CD4-positive, alpha-beta T cell treated with Interleukin-2 at 100 ng/mL for 4 hours (primary cell): ENCODE measurements at regions not wholly inside any gene's neighbourhood (a gene's known extent, or its start where the extent isn't known, plus 50 kb on each side); places are given as distances from the start of the nearest gene placed in this dataset.
"Not testable (repeated sequence)": the region's sequence is repeated elsewhere in the genome, so short reads cannot be mapped to it uniquely, and the experiment has no call there.

Experiments used
- DNase-seq: peaks from one replicate; pipeline ENCODE4 v3.0.0-alpha.2; 2020; ENCODE audit warnings: low spot score

- DNase-seq, result no peak
These were observed 160.4 kb downstream of the UACA start for GRCh38 chr15:70602834-70603560.

- no peak for DNase-seq
These were observed 161.1 kb downstream of the UACA start for GRCh38 chr15:70602281-70602680.

- DNase-seq, result no peak
These were observed 165.4 kb downstream of the UACA start for GRCh38 chr15:70597945-70598344.

GRCh38 chr15:70597056-70597603 is 166.2 kb downstream of the UACA start:
- DNase-seq, result no peak

- DNase-seq, result no peak
These were observed 166.9 kb downstream of the UACA start for GRCh38 chr15:70596354-70597055.

GRCh38 chr15:70593795-70594194 is 169.6 kb downstream of the UACA start:
- no peak for DNase-seq

GRCh38 chr15:70589728-70590127 is 173.6 kb downstream of the UACA start:
- no peak for DNase-seq

GRCh38 chr15:70589221-70589620 is 174.1 kb downstream of the UACA start:
- DNase-seq, result no peak

- no peak for DNase-seq
These were observed 174.7 kb downstream of the UACA start for GRCh38 chr15:70588613-70589012.

GRCh38 chr15:70587896-70588567 is 175.3 kb downstream of the UACA start:
- no peak for DNase-seq

- DNase-seq, result not testable (repeated sequence)
These were observed 176.2 kb downstream of the UACA start for GRCh38 chr15:70587012-70587634.

GRCh38 chr15:70586241-70586640 is 177.1 kb downstream of the UACA start:
- no peak for DNase-seq

GRCh38 chr15:70585707-70586034 is 177.7 kb downstream of the UACA start:
- DNase-seq, result no peak

- peak; percentile 11 for DNase-seq
These were observed 178.3 kb downstream of the UACA start for GRCh38 chr15:70584838-70585706.

GRCh38 chr15:70584441-70584837 is 178.9 kb downstream of the UACA start:
- DNase-seq, result no peak

- DNase-seq, result no peak
These were observed 180.4 kb downstream of the UACA start for GRCh38 chr15:70583006-70583405.

- no peak for DNase-seq
These were observed 181.0 kb downstream of the UACA start for GRCh38 chr15:70582143-70582945.

GRCh38 chr15:70580958-70581357 is 182.4 kb downstream of the UACA start:
- DNase-seq, result no peak

- no peak for DNase-seq
These were observed 183.1 kb downstream of the UACA start for GRCh38 chr15:70580286-70580685.

- no peak for DNase-seq
These were observed 183.6 kb downstream of the UACA start for GRCh38 chr15:70579766-70580165.

- no peak for DNase-seq
These were observed 185.2 kb downstream of the UACA start for GRCh38 chr15:70578196-70578595.
